ENCODE measurements at regions not wholly inside any gene's neighbourhood (a gene's known extent, or its start where the extent isn't known, plus 50 kb on each side); places are given as distances from the start of the nearest gene placed in this dataset.

DNA sequence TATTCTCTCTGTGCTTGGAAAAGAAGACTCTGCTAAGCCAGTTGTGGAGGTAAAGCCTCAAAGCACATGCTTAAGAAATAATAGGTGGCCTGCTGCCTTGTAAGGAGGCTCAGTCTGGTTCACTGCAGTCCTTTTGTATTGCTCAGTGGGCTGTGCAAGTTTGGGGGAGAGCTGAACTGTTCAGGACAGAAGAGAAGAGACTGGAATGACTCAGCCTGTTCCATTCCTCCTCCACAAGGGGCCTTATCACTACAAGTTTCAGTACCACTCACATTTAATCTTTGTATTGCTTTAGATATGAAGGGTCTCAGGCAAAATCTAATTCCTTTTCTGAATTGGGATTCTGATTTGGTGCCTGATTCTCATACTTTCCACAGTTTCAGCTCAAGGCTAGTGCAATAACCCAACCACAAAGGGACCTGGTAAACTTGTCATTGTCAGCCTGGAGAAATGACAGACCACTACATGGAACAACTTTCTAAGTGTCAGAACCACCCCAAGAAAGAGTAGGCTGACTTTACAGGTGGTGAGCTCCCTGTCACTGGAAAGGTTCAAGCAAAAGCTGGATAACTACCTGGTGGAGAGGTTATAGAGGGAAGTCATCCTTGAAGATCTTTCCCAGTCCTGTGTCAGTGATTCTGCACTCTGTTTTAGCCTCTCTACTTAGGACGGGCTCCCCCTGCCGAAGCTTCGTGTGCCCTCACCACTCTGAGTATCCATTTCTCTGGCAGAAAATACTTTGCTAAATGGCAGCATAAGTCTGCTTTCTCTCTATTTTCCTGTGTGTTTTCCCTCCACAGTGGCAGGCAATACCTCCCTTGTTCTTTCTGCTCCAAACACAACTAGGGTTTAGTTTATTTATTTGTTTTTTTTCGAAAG lies 162.9 kb upstream of the GJB5 start:
- Histone ChIP-seq H4K20me1 (ENCODE audit: insufficient read depth, poor library complexity, severe bottlenecking) (no peaks in the 10 kb centered on the region), H2AFZ (no peak overlapping the region), H3K9me2 (replicated peaks; ENCODE audit: insufficient read depth) (no peaks in the 10 kb centered on the region), H3K27me3 (peaks cover 2% of the 10 kb centered on the region), H3K36me3 (replicated peaks; ENCODE audit: insufficient read depth, low read depth) (no peaks in the 10 kb centered on the region), H3K4me3 (no peak overlapping the region), H3K27ac (no peak overlapping the region), H3K4me2 (no peak overlapping the region), H3K9me3 (ENCODE audit: low read depth) (no peaks in the 10 kb centered on the region), H3K79me2 (no peaks in the 10 kb centered on the region), H3K4me1 (ENCODE audit: insufficient read depth) (no peaks in the 10 kb centered on the region)
- TF ChIP-seq EZH2 (IDR thresholded peaks at IDR 0.05; ENCODE audit: borderline replicate concordance) = no peak
- TF ChIP-seq CTCF (IDR thresholded peaks at IDR 0.05; ENCODE audit: poor library complexity) = no peak
- no peak for TF ChIP-seq EZH2phosphoT487 (IDR thresholded peaks at IDR 0.05; ENCODE audit: low read depth, severe bottlenecking, unreplicated experiment)
- DNase-seq (ENCODE audit: low spot score) = no peak
- 71% methylated on average over 4 of the region's 4 CpGs for WGBS (ENCODE audit: low lambda C conversion rate, missing lambda C conversion rate)

GRCh38 chr1:34597877-34598514 lies 156.9 kb upstream of the GJB5 start:
- DNase-seq (ENCODE audit: low spot score) = peak; percentile 86
- H3K27ac ChIP-seq = no peak overlapping the region
- H3K4me3 ChIP-seq = no peak overlapping the region
- no peaks in the 10 kb centered on the region for H3K36me3 ChIP-seq (replicated peaks; ENCODE audit: insufficient read depth, low read depth)
- no peak overlapping the region for H3K4me2 ChIP-seq
- WGBS (ENCODE audit: low lambda C conversion rate, missing lambda C conversion rate) = 35% methylated on average over 5 of the region's 5 CpGs
- no peaks in the 10 kb centered on the region for H3K9me2 ChIP-seq (replicated peaks; ENCODE audit: insufficient read depth)
- H3K9me3 ChIP-seq (ENCODE audit: low read depth) = no peaks in the 10 kb centered on the region
- TF ChIP-seq EZH2phosphoT487 (IDR thresholded peaks at IDR 0.05; ENCODE audit: low read depth, severe bottlenecking, unreplicated experiment) (no peak), CTCF (IDR thresholded peaks at IDR 0.05; ENCODE audit: poor library complexity) (peak; percentile 81)
- no peaks in the 10 kb centered on the region for H4K20me1 ChIP-seq (ENCODE audit: insufficient read depth, poor library complexity, severe bottlenecking)
- no peaks in the 10 kb centered on the region for H3K4me1 ChIP-seq (ENCODE audit: insufficient read depth)
- no peaks in the 10 kb centered on the region for H3K79me2 ChIP-seq
- H3K27me3 ChIP-seq = no peaks in the 10 kb centered on the region
- H2AFZ ChIP-seq = no peak overlapping the region

DNA sequence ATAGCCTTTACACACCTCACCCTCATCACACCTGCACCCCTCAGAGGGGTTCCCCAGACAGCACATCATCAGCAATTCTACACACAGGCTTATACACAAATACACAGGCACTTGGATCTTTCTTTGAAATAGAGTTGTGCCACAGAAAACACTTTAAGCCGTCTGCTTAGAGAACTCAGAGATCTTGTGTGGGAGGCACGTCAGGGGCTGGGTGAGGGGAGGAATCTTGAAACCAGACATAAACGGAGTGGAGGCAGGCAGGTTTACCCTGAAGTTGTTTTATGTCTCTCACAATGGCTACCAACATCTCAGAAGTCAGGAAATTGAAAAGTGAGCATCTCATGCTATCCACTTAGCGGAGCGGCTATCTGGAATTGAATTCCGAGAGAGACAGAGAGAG lies 151.9 kb upstream of the GJB5 start:
- WGBS (ENCODE audit: low lambda C conversion rate, missing lambda C conversion rate) = 75% methylated on average over 6 of the region's 6 CpGs

GRCh38 chr1:34603594-34603993 lies 151.3 kb upstream of the GJB5 start:
- H3K4me3 ChIP-seq = no peak overlapping the region
- no peak overlapping the region for H2AFZ ChIP-seq
- H3K4me2 ChIP-seq = no peak overlapping the region
- no peak for DNase-seq (ENCODE audit: low spot score)
- H3K27me3 ChIP-seq = no peaks in the 10 kb centered on the region
- no peak overlapping the region for H3K27ac ChIP-seq
- no peaks in the 10 kb centered on the region for H3K9me3 ChIP-seq (ENCODE audit: low read depth)
- H3K36me3 ChIP-seq (replicated peaks; ENCODE audit: insufficient read depth, low read depth) = no peaks in the 10 kb centered on the region
- no peaks in the 10 kb centered on the region for H3K4me1 ChIP-seq (ENCODE audit: insufficient read depth)
- no peaks in the 10 kb centered on the region for H3K79me2 ChIP-seq
- H3K9me2 ChIP-seq (replicated peaks; ENCODE audit: insufficient read depth) = no peaks in the 10 kb centered on the region
- 69% methylated on average over 2 of the region's 2 CpGs for WGBS (ENCODE audit: low lambda C conversion rate, missing lambda C conversion rate)
- TF ChIP-seq CTCF (IDR thresholded peaks at IDR 0.05; ENCODE audit: poor library complexity) = no peak
- no peak for TF ChIP-seq EZH2 (IDR thresholded peaks at IDR 0.05; ENCODE audit: borderline replicate concordance)
- no peak for TF ChIP-seq EZH2phosphoT487 (IDR thresholded peaks at IDR 0.05; ENCODE audit: low read depth, severe bottlenecking, unreplicated experiment)
- no peaks in the 10 kb centered on the region for H4K20me1 ChIP-seq (ENCODE audit: insufficient read depth, poor library complexity, severe bottlenecking)

More for the DNA sequence above, 151.9 kb upstream of the GJB5 start:
- Histone ChIP-seq H2AFZ (no peak overlapping the region), H3K4me1 (ENCODE audit: insufficient read depth) (no peaks in the 10 kb centered on the region), H3K27me3 (no peaks in the 10 kb centered on the region), H3K36me3 (replicated peaks; ENCODE audit: insufficient read depth, low read depth) (no peaks in the 10 kb centered on the region), H3K9me2 (replicated peaks; ENCODE audit: insufficient read depth) (no peaks in the 10 kb centered on the region), H4K20me1 (ENCODE audit: insufficient read depth, poor library complexity, severe bottlenecking) (no peaks in the 10 kb centered on the region), H3K79me2 (no peaks in the 10 kb centered on the region), H3K4me3 (no peak overlapping the region), H3K9me3 (ENCODE audit: low read depth) (no peaks in the 10 kb centered on the region), H3K4me2 (no peak overlapping the region), H3K27ac (no peak overlapping the region)
- no peak for DNase-seq (ENCODE audit: low spot score)
- TF ChIP-seq EZH2phosphoT487 (IDR thresholded peaks at IDR 0.05; ENCODE audit: low read depth, severe bottlenecking, unreplicated experiment) = no peak

Data from hepatocyte (in vitro differentiated cells).